CMK (cell line): ENCODE measurements at regions not wholly inside any gene's neighbourhood (a gene's known extent, or its start where the extent isn't known, plus 50 kb on each side); places are given as distances from the start of the nearest gene placed in this dataset.
"Not testable (repeated sequence)": the region's sequence is repeated elsewhere in the genome, so short reads cannot be mapped to it uniquely, and the experiment has no call there.

Experiments used
- DNase-seq: peaks from one replicate; pipeline ENCODE4 v3.0.0-alpha.2; 2010; ENCODE audit warnings: low read depth

GRCh38 chr2:129203331-129203730 is 776.1 kb upstream of the RAB6C start:
- no peak for DNase-seq

- not testable (repeated sequence) for DNase-seq
Measured at GRCh38 chr2:129204581-129204980, 774.9 kb upstream of the RAB6C start.

GRCh38 chr2:129205176-129205575 is 774.3 kb upstream of the RAB6C start:
- no peak for DNase-seq

- DNase-seq = no peak
Measured at GRCh38 chr2:129205766-129206165, 773.7 kb upstream of the RAB6C start.

GRCh38 chr2:129212299-129212958 is 767.0 kb upstream of the RAB6C start:
- DNase-seq = no peak

GRCh38 chr2:129224022-129224421 is 755.4 kb upstream of the RAB6C start:
- DNase-seq = no peak

GRCh38 chr2:129224486-129224885 is 755.0 kb upstream of the RAB6C start:
- DNase-seq = no peak

GRCh38 chr2:129229196-129229595 is 750.3 kb upstream of the RAB6C start:
- no peak for DNase-seq

GRCh38 chr2:129229830-129230441 is 749.5 kb upstream of the RAB6C start:
- DNase-seq = no peak

- DNase-seq = no peak
Measured at GRCh38 chr2:129231924-129232323, 747.5 kb upstream of the RAB6C start.

- no peak for DNase-seq
Measured at GRCh38 chr2:129233166-129233565, 746.3 kb upstream of the RAB6C start.

- no peak for DNase-seq
Measured at GRCh38 chr2:129233751-129234406, 745.6 kb upstream of the RAB6C start.

GRCh38 chr2:129236601-129237000 is 742.9 kb upstream of the RAB6C start:
- DNase-seq = no peak

GRCh38 chr2:129237966-129238725 is 741.3 kb upstream of the RAB6C start:
- DNase-seq = no peak

- DNase-seq = no peak
Measured at GRCh38 chr2:129239141-129239540, 740.3 kb upstream of the RAB6C start.

- no peak for DNase-seq
Measured at GRCh38 chr2:129240061-129240460, 739.4 kb upstream of the RAB6C start.

GRCh38 chr2:129242269-129242668 is 737.2 kb upstream of the RAB6C start:
- no peak for DNase-seq

- no peak for DNase-seq
Measured at GRCh38 chr2:129247751-129248150, 731.7 kb upstream of the RAB6C start.

GRCh38 chr2:129248198-129248597 is 731.3 kb upstream of the RAB6C start:
- no peak for DNase-seq

GRCh38 chr2:129252781-129253460 is 726.5 kb upstream of the RAB6C start:
- no peak for DNase-seq

- DNase-seq = no peak
Measured at GRCh38 chr2:129253461-129253812, 726.0 kb upstream of the RAB6C start.

GRCh38 chr2:129254718-129255117 is 724.7 kb upstream of the RAB6C start:
- no peak for DNase-seq
